Neural cell (in vitro differentiated cells): ENCODE measurements at regions not wholly inside any gene's neighbourhood (a gene's known extent, or its start where the extent isn't known, plus 50 kb on each side); places are given as distances from the start of the nearest gene placed in this dataset.

Experiments
- H2AFZ ChIP-seq: fragments of 200-600, 300-800 bp; sonication (generic), shearing (Covaris generic); 2 replicates; pipeline ENCODE4 v1.6.0; 2014; ENCODE audit warnings: low read depth, mild to moderate bottlenecking, antibody characterized with exemption, low read length, moderate library complexity
- H3F3A ChIP-seq: fragments of 200-600 bp; shearing (Covaris generic); 2 replicates; pipeline ENCODE4 v1.6.1; 2016; ENCODE audit warnings: mild to moderate bottlenecking, moderate library complexity, mixed read lengths, antibody characterized with exemption, low read length; ENCODE audit not compliant: insufficient read depth, poor library complexity, severe bottlenecking
- H3K27ac ChIP-seq: fragments of 200-600, 300-800 bp; sonication (generic), shearing (Covaris generic); 2 replicates; pipeline ENCODE4 v1.5.1; 2014; ENCODE audit warnings: mild to moderate bottlenecking, low read length, moderate library complexity
- H3K27me3 ChIP-seq: fragments of 300-800, 200-600 bp; sonication (generic), shearing (Covaris generic); 2 replicates; pipeline ENCODE4 v1.6.0; 2014; ENCODE audit warnings: mild to moderate bottlenecking, low read depth, low read length, moderate library complexity; ENCODE audit not compliant: insufficient read depth
- H3K36me3 ChIP-seq: fragments of 300-800, 200-600 bp; sonication (generic), shearing (Covaris generic); 2 replicates; pipeline ENCODE4 v1.5.1; 2014; ENCODE audit warnings: mild to moderate bottlenecking, antibody characterized with exemption, low read length, moderate library complexity; ENCODE audit not compliant: insufficient read depth
- H3K4me2 ChIP-seq: fragments of 300-800, 200-600 bp; sonication (generic), shearing (Covaris generic); 2 replicates; pipeline ENCODE4 v1.6.0; 2014; ENCODE audit warnings: mild to moderate bottlenecking, low read length
- H3K4me3 ChIP-seq: fragments of 300-800, 200-600 bp; sonication (generic), shearing (Covaris generic); 2 replicates; pipeline ENCODE4 v1.5.1; 2014; ENCODE audit warnings: mild to moderate bottlenecking, low read length, moderate library complexity
- H3K79me2 ChIP-seq: fragments of 200-600 bp; shearing (Covaris generic); replicated peaks from 2 replicates; pipeline ENCODE4 v1.6.0; 2014; ENCODE audit warnings: mild to moderate bottlenecking, low read length, moderate library complexity; ENCODE audit not compliant: insufficient read depth
- H3K9ac ChIP-seq: fragments of 300-800, 200-600 bp; sonication (generic), shearing (Covaris generic); 2 replicates; pipeline ENCODE4 v1.6.1; 2016; ENCODE audit warnings: mild to moderate bottlenecking, low read length, mixed read lengths
- H3K9me2 ChIP-seq: fragments of 200-600 bp; shearing (Covaris generic); 2 replicates; pipeline ENCODE4 v1.6.1; 2016; ENCODE audit warnings: mild to moderate bottlenecking, low read length, mixed read lengths; ENCODE audit not compliant: insufficient read depth
- H3K9me3 ChIP-seq: fragments of 200-600, 300-800 bp; sonication (generic), shearing (Covaris generic); 2 replicates; pipeline ENCODE4 v1.6.1; 2016; ENCODE audit warnings: mild to moderate bottlenecking, mixed run types, low read length, moderate library complexity, mixed read lengths
- H4K20me1 ChIP-seq: fragments of 200-600 bp; shearing (Covaris generic); 2 replicates; pipeline ENCODE4 v1.6.1; 2016; ENCODE audit warnings: mild to moderate bottlenecking, mixed run types; ENCODE audit not compliant: insufficient read depth
- EP300 ChIP-seq: fragments of 450-650 bp; conservative IDR thresholded peaks from 2 replicates; pipeline ENCODE4 v1.6.1; 2014; ENCODE audit warnings: antibody characterized with exemption, mild to moderate bottlenecking, moderate library complexity; ENCODE audit not compliant: poor library complexity, severe bottlenecking
- EZH2 ChIP-seq: fragments of 200-600, 300-800 bp; shearing (Covaris generic), sonication (generic); IDR thresholded peaks from 2 replicates; pipeline ENCODE4 v1.6.1; 2014; ENCODE audit warnings: antibody characterized with exemption, low read length, borderline replicate concordance, mild to moderate bottlenecking; ENCODE audit not compliant: insufficient read depth, poor library complexity, severe bottlenecking
- MXI1 ChIP-seq: fragments of 450-650 bp; conservative IDR thresholded peaks from 2 replicates; pipeline ENCODE4 v1.6.1; 2014; ENCODE audit warnings: antibody characterized with exemption, mild to moderate bottlenecking; ENCODE audit not compliant: poor library complexity, severe bottlenecking
- POLR2AphosphoS5 ChIP-seq: IDR thresholded peaks from 2 replicates; pipeline ENCODE4 v1.6.1; 2012
- RAD21 ChIP-seq: fragments of 450-650 bp; conservative IDR thresholded peaks from 2 replicates; pipeline ENCODE4 v1.6.1; 2014; ENCODE audit warnings: antibody characterized with exemption, mild to moderate bottlenecking, moderate library complexity
- SMC3 ChIP-seq: fragments of 450-650 bp; conservative IDR thresholded peaks from 2 replicates; pipeline ENCODE4 v1.6.1; 2014; ENCODE audit warnings: antibody characterized with exemption, mild to moderate bottlenecking, moderate library complexity; ENCODE audit not compliant: poor library complexity
- TAF1 ChIP-seq: IDR thresholded peaks from 2 replicates; pipeline ENCODE4 v1.6.1; 2012; ENCODE audit warnings: low read depth
- TF ChIP-seq, protein P1 (sequence below): IDR thresholded peaks from 2 replicates; pipeline ENCODE4 v1.6.1; 2012; ENCODE audit warnings: borderline replicate concordance
- TF ChIP-seq, protein P2 (sequence below): fragments of 450-650 bp; IDR thresholded peaks from 2 replicates; pipeline ENCODE4 v1.5.1; 2014; ENCODE audit warnings: antibody characterized with exemption, mild to moderate bottlenecking, moderate library complexity; ENCODE audit not compliant: poor library complexity, severe bottlenecking

DNA sequence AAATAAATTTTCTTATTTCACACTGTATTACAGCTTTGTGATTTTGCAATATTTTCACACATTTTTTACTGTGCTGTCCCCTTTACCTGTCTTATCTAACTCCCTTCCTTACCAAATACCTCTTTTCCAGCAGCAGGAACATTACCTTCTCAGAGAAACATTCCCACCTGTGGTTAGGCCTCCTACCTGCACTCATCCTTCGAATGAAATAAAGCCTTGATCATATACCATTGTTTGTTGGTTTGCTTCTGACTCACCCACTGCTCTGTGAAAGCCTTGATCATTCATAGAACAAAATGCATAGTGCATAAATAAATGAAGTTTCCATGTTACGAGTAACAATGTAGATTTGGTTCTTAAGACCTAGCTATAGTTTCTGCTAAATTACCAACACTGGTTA is 256.3 kb downstream of the ARL4A start:
- TF ChIP-seq SMC3 (no peak), EZH2 (no peak), POLR2AphosphoS5 (no peak), RAD21 (no peak), EP300 (no peak), MXI1 (no peak), TAF1 (no peak)
- TF ChIP-seq, protein P1, sequence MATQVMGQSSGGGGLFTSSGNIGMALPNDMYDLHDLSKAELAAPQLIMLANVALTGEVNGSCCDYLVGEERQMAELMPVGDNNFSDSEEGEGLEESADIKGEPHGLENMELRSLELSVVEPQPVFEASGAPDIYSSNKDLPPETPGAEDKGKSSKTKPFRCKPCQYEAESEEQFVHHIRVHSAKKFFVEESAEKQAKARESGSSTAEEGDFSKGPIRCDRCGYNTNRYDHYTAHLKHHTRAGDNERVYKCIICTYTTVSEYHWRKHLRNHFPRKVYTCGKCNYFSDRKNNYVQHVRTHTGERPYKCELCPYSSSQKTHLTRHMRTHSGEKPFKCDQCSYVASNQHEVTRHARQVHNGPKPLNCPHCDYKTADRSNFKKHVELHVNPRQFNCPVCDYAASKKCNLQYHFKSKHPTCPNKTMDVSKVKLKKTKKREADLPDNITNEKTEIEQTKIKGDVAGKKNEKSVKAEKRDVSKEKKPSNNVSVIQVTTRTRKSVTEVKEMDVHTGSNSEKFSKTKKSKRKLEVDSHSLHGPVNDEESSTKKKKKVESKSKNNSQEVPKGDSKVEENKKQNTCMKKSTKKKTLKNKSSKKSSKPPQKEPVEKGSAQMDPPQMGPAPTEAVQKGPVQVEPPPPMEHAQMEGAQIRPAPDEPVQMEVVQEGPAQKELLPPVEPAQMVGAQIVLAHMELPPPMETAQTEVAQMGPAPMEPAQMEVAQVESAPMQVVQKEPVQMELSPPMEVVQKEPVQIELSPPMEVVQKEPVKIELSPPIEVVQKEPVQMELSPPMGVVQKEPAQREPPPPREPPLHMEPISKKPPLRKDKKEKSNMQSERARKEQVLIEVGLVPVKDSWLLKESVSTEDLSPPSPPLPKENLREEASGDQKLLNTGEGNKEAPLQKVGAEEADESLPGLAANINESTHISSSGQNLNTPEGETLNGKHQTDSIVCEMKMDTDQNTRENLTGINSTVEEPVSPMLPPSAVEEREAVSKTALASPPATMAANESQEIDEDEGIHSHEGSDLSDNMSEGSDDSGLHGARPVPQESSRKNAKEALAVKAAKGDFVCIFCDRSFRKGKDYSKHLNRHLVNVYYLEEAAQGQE, result no peak
- TF ChIP-seq, protein P2, sequence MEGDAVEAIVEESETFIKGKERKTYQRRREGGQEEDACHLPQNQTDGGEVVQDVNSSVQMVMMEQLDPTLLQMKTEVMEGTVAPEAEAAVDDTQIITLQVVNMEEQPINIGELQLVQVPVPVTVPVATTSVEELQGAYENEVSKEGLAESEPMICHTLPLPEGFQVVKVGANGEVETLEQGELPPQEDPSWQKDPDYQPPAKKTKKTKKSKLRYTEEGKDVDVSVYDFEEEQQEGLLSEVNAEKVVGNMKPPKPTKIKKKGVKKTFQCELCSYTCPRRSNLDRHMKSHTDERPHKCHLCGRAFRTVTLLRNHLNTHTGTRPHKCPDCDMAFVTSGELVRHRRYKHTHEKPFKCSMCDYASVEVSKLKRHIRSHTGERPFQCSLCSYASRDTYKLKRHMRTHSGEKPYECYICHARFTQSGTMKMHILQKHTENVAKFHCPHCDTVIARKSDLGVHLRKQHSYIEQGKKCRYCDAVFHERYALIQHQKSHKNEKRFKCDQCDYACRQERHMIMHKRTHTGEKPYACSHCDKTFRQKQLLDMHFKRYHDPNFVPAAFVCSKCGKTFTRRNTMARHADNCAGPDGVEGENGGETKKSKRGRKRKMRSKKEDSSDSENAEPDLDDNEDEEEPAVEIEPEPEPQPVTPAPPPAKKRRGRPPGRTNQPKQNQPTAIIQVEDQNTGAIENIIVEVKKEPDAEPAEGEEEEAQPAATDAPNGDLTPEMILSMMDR, result no peak
- no peak overlapping the region for H3K4me3 ChIP-seq
- H3K27me3 ChIP-seq, result no peaks in the 10 kb centered on the region
- H3K9me2 ChIP-seq, result no peaks in the 10 kb centered on the region
- no peaks in the 10 kb centered on the region for H3K9me3 ChIP-seq
- H2AFZ ChIP-seq, result no peak overlapping the region
- H3K9ac ChIP-seq, result no peak overlapping the region
- H3K36me3 ChIP-seq, result no peaks in the 10 kb centered on the region
- H3F3A ChIP-seq, result no peaks in the 10 kb centered on the region
- H3K27ac ChIP-seq, result no peak overlapping the region
- H4K20me1 ChIP-seq, result no peaks in the 10 kb centered on the region
- H3K79me2 ChIP-seq, result no peaks in the 10 kb centered on the region
- H3K4me2 ChIP-seq, result no peak overlapping the region

DNA sequence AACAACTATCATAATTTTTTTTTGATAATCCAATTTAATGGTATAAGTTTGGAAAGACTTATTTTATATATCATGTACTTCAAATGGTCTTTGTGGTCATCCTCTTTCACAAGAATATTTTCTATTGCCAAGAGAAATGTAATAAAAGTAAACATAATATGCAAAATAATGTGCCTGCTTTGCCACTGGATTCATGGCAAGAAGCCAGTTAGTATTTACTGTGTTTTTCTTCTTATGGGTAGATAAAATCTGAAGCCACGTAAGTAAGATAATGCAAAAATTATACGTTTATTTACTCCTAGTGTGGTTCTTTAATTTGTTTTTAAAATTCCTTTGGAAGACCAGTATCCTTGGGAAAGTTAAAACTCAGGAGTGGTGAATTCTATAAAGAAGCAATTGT is 258.5 kb downstream of the ARL4A start:
- H3K4me3 ChIP-seq, result no peak overlapping the region
- no peaks in the 10 kb centered on the region for H3K79me2 ChIP-seq
- TF ChIP-seq MXI1 (no peak), EP300 (no peak)
- no peaks in the 10 kb centered on the region for H3K9me2 ChIP-seq
- H4K20me1 ChIP-seq, result no peaks in the 10 kb centered on the region
- no peaks in the 10 kb centered on the region for H3K9me3 ChIP-seq
- H3K9ac ChIP-seq, result no peak overlapping the region
- no peaks in the 10 kb centered on the region for H3K36me3 ChIP-seq
- H3K27ac ChIP-seq, result no peak overlapping the region
- H3K27me3 ChIP-seq, result no peaks in the 10 kb centered on the region
- H2AFZ ChIP-seq, result no peak overlapping the region
- no peaks in the 10 kb centered on the region for H3F3A ChIP-seq
- H3K4me2 ChIP-seq, result no peak overlapping the region

DNA sequence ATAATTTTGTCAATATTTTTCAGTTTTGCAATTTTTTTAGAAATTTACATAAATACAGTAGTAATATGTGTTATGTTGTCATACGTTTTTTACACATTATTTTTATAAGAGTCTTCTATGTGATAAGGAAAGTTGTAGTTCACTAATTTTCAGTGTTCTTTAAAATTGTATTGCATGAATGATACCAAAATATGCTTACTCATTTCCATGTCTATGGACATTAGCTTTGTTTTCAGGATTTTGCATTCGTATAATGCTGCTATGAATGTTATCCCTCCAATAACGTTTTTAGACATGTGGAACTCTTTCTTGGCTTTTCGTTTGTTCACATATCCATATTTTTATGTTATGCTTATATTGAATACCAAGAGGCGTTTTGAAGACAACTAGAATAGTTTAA is 260.0 kb downstream of the ARL4A start:
- no peak for TF ChIP-seq RAD21
- TF ChIP-seq EZH2, result no peak
- TF ChIP-seq, protein P2, result no peak
- TF ChIP-seq SMC3, result no peak
- no peak for TF ChIP-seq POLR2AphosphoS5
- TF ChIP-seq, protein P1, result no peak
- no peak for TF ChIP-seq TAF1
- no peak for TF ChIP-seq EP300
- TF ChIP-seq MXI1, result no peak
- Histone ChIP-seq H3K9me2 (no peaks in the 10 kb centered on the region), H3K9me3 (no peaks in the 10 kb centered on the region), H3K4me3 (no peak overlapping the region), H3K9ac (no peak overlapping the region), H4K20me1 (no peaks in the 10 kb centered on the region), H3F3A (no peaks in the 10 kb centered on the region), H3K27ac (no peak overlapping the region), H3K27me3 (no peaks in the 10 kb centered on the region), H3K36me3 (no peaks in the 10 kb centered on the region), H3K79me2 (no peaks in the 10 kb centered on the region), H2AFZ (no peak overlapping the region), H3K4me2 (no peak overlapping the region)
